ENCODE measurements at regions not wholly inside any gene's neighbourhood (a gene's known extent, or its start where the extent isn't known, plus 50 kb on each side); places are given as distances from the start of the nearest gene placed in this dataset.
"Not testable (repeated sequence)": the region's sequence is repeated elsewhere in the genome, so short reads cannot be mapped to it uniquely, and the experiment has no call there.

- DNase-seq, result peak; percentile 70
Observed at GRCh38 chr6:137717074-137718073, 149.7 kb upstream of the TNFAIP3 start.

DNA sequence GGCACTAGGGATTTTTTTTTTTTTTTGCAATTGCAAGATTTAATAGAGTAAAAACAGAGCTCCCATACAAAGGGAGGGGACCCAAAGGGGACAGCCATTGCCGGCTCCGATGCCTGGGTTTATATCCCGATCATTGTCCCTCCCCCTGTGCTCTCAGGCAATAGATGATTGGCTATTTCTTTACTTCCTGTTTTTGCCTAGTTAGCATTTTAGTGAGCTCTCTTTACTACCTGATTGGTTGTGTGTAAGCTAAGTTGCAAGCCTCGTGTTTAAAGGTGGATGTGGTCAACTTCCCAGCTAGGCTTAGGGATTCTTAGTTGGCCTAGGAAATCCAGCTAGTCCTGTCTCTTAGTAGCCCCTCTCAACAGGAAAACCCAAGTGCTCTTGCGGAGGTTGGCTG lies 148.2 kb upstream of the TNFAIP3 start:
- DNase-seq, result not testable (repeated sequence)

DNA sequence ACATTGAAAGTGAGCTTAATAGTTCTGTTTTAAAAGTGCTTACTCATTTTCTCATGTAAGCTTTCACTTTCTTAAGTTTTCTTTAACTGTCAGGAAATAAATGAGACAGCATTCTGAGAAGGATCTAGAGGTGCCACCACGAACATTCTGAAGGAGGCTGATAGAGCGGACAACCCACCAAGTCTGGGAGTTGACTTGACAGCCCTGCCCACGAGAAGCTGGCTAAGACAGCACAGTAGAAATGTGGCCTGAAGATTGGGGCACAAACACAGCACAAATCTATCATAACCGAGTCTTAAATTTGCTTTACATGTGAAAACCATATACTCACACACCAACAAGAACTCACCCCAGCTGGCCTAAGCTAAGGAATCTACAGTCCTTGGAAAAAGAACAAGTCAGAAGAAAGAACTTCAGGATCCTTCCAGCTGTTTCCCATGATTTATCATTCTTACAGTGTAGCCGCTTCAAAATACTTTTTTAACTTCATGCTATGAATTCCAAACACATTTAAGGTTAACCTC lies 144.2 kb upstream of the TNFAIP3 start:
- DNase-seq, result no peak

DNA sequence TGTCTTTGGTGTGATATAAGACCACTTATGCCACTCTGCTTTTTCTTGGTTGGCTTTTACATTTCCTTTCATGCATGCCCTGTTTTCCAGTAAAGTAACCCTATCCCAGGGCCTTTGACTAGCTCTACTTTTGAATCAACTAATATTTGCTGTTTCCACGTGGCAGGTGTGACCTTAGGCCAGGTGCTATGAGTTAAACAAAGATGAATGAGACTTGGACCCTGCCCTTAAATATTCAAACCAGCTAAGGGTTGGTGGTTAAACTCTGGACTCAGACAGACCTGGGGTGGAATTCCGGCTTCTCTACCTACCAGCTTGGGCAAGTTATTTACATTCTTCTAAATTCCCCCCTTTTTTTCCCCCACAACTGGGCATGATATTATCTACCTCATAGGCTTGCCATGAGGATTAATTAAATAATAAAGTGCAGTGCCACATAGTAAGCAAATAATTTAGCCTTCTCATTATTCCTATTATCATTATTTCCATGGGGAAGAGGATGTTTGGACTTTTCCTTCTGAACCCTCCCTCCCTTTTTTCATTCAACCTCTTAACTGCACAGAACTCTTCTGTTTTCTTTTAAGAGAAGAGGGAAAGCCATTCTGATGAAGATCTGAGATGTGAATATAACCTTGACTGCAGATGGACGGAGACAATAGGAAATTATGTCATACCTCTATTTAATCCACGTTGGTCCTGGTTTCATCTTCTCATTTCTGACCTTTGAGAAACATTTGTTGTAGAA lies 143.6 kb upstream of the TNFAIP3 start:
- DNase-seq, result no peak

GRCh38 chr6:137724018-137724403 lies 143.0 kb upstream of the TNFAIP3 start:
- DNase-seq, result no peak

GRCh38 chr6:137724495-137725211 lies 142.4 kb upstream of the TNFAIP3 start:
- no peak for DNase-seq

DNA sequence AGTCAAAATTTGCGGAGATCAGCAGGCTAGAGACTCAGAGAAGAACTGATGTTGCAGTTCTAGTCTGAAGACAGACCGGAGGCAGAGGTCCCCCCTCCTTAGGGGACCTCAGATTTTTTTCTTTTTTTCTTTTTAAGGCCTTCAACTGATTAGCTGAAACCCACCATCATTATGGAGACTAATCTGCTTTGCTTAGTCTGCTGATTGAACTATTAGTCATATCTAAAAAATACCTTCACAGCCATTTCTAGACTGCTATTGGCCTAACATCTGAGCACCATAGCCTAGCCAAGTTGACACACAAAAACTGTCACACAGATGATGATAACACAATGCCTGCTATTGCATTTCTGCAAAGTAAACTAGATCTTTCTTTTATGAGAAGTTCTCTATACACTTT lies 141.1 kb upstream of the TNFAIP3 start:
- DNase-seq, result no peak

DNA sequence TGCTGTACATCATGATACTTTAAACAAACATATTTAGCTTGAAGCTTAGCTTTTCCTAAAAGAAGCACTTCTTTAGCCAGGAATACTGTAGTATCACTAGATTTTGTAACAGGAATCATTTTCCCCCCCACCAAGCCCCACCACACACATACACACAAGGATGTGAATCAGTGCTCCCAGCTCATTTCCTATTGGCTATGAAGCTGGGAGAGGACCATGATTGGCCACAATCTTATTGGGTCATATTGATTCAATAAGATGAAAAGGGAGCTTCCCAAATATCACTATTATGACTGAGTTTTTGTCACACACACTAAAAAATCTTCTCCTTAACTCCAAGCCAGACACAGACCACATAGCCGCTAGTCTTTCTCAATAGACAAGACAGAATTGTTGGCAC lies 140.5 kb upstream of the TNFAIP3 start:
- no peak for DNase-seq

GRCh38 chr6:137727216-137727765 lies 139.8 kb upstream of the TNFAIP3 start:
- no peak for DNase-seq

GRCh38 chr6:137728386-137729349 lies 138.4 kb upstream of the TNFAIP3 start:
- DNase-seq, result no peak

GRCh38 chr6:137729866-137730629 lies 137.0 kb upstream of the TNFAIP3 start:
- no peak for DNase-seq

DNA sequence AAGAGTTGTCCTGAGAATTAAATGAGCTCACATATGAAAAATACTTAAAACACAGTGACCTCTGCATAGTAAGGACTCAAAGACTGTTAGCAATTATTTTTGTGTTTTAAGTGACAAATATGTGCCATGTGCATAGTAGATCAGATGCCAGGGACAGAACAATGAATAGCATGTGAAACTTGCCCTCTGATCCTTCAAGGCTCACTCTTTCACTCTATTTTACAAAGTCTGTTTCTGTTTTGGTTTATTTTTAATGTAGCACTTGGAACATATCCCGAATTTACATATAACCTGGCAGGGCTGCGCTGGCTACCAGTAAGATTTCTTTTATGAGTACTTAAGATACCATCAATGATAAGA lies 135.5 kb upstream of the TNFAIP3 start:
- no peak for DNase-seq

- DNase-seq, result no peak
Observed at GRCh38 chr6:137731960-137732616, 135.0 kb upstream of the TNFAIP3 start.

- DNase-seq, result no peak
Observed at GRCh38 chr6:137733372-137733771, 133.7 kb upstream of the TNFAIP3 start.

GRCh38 chr6:137734005-137734874 lies 132.8 kb upstream of the TNFAIP3 start:
- no peak for DNase-seq

GRCh38 chr6:137734875-137735182 lies 132.2 kb upstream of the TNFAIP3 start:
- DNase-seq, result no peak

GRCh38 chr6:137736048-137736818 lies 130.8 kb upstream of the TNFAIP3 start:
- peak; percentile 30 for DNase-seq

DNA sequence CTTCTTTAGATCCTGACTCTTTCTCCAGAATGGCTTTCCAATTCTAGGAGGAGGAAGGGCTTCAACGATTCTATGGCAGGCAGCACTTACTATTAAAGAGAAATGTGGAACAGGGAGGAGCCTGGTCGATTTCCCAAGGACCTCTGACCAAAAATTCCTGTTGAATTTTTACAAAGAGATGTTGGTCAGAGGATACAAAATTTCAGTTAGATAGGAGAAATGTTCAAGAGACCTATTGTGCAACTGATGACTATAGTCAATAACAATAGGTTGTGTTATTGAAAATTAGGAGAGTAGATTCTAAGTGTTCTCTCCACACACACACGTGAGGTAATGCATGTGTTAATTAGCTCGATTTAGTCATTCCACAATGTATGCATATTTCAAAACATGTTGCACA lies 130.1 kb upstream of the TNFAIP3 start:
- DNase-seq, result no peak
